Hematopoietic multipotent progenitor cell (in vitro differentiated cells): ENCODE measurements at regions not wholly inside any gene's neighbourhood (a gene's known extent, or its start where the extent isn't known, plus 50 kb on each side); places are given as distances from the start of the nearest gene placed in this dataset.
A peak's percentile ranks its signal among the peaks of the same experiment; 100 is the strongest.
"Not testable (repeated sequence)": the region's sequence is repeated elsewhere in the genome, so short reads cannot be mapped to it uniquely, and the experiment has no call there.

Source experiments
- DNase-seq, 3 donors: peaks; one replicate each; pipeline ENCODE4 v3.0.0-alpha.2; 2011 to 2015; ENCODE audit warnings: low read depth in 2 of 3, low spot score in 2 of 3

DNA sequence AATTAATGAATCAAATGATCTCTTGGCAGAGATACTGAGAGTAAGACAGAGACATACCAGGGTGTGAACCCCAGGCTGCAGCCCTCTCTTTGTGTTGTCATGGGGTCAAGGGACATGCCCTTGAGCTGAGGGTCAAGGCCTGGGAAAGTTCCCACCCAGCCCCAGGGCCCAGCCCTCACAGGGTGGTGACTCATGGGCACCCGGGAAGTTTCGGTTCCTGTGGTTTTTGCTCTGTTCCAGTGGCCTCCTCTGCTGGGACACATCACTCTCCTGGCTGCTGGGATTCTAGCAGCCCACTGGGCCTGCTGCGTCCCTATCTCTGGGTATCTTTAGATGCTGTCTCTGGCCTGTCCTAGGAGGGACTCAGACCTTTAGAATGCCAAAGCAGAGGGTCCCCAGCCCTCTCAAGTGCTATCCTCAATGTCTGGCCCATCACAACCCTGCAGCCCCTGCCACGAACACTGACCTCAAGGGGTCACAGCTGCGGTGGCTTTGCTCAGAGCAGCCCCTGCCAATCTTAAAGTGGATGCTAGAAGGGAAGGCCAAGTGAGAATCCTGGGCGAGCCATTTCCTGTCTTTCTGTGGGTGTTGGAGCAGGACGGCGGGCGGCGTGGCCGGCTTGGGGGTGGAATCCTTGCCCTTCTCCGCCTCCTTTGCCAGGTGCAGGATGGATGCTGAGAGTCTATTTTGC lies 148.4 kb upstream of the TLE3 start:
- no peak for DNase-seq

DNA sequence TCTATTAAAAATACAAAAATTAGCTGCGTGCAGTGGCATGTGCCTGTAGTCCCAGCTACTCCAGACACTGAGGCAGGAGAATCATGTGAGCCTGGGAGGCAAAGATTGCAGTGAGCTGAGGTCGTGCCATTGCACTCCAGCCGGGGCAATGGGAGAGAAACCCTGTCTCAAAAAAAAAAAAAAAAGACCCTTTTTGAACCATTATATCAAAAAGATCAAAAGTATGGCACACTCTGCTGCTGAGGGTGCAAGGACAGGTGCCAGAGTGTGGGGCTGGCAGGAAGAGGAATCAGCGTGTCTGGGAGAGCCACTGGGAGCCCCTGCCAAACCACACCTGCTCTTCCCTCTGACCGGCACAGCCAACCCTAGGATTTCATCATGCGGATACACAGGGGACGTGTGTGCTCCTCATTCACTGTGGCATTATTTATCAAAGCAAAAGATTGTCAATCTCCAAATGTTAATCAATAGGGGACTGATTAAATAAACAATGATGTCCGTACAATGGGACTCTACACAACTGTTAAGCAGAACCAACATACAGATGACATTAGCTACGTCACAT lies 147.3 kb upstream of the TLE3 start:
- no peak for DNase-seq

DNA sequence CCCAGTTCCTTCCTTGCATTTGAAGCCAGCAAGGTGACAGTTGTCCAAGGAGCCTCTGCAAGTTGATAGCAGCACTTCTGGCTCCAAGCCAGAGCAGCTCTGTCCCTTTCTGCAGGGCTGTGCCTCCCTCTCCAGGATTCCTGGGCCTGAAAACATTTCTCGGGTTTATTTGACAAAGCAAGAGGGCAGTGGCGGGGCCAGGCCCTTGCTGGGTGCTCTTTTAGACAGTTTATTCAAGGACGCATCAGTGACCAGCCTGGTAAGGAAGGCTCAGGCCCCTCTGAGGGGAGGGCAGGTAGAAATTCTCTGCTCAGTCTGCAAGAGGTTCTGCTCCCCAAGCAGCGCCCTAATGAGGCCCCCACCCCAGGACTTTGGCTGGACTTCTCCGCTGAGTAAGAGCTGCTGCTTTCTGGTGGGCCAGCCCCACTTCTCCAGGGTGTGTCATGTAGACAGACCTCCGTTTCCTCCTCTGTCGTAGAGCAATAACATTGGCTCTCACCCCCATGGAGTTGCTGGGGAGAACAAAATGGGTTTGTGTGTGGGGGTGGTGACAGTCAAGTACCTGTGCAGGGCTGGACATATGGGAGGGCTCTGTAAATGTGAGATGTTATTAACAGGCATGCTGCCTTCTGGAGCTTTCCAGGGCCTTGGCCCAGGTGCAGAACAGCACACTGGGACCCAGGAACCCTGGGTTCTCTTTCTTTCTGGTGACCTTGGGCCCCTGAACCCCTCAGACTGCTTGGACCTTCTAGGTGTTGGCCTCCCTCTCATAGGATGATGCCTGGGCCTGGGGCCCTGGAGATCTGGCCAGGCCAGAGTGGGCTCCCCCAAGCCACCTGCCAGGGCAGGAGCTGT lies 146.2 kb upstream of the TLE3 start:
- no peak for DNase-seq

DNA sequence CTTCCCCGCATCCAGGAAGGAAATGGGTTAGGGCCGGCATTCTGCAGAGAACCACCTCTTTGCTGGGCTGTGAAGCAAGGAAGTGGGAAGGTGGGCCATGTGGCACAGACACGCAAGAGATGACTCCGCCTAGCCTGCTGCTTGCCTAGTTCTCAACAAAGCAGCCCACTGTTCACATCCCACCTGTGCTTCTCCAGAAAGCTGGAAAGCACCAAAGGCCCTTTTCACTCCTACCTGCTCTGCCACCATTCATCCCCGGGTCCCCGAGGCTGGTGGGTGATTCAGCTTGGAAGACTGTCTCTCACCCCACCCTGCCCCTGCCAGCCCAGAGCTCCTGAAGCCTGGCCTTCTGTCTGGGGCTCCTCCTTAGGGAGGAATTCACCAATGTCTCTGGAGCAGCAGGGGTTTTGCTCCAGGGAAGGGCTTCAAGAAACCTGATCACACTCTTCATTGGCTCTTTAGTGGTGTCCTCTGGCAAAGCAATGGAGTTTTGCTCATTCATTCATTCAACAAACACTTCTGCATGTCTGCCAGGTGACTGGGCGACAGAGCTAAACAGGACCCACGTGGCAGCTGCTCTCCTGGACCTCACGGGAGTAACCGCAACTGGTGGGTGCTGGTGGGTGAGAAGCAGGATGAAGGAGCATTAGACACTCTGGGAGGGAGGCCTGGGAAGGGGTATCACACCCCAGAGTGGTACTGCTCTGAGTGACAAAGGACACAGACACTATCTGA lies 145.4 kb upstream of the TLE3 start:
- no peak for DNase-seq

DNA sequence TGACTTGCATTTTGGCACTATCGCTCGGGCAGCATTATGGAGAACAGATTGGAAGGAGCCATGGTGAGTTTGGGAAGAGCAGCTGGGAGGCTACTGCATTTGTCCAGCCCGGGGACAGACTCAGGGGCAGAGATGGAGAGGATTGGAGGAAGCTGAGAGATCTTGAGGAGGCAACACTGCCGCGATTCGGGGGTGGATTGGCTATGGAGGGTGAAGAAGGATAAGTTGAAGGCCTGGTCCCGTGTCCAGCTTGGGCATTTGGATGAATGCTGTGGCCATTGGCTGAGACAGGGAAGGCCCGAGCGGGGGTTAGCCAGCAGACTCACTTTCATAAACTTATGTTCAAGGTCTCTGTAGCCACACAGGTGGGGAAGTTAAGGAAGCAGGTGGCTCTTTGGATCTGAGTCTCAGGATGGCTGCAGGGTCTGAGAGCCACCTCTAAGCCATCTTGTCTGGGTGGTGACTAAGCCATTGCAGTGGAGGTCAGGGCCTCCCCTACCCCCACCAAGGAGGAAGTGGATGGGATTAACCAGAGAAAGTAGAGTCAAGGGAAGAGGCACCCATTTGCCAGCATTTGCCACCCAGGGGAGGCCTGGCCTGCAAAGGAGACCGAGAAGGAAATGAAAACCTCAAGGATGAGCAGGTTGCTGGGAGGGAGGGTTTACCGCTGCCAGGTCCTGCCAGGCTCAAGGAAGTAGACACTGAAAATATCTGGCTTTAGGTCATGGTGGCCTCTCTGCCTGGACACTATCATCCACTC lies 144.0 kb upstream of the TLE3 start:
- no peak for DNase-seq

DNA sequence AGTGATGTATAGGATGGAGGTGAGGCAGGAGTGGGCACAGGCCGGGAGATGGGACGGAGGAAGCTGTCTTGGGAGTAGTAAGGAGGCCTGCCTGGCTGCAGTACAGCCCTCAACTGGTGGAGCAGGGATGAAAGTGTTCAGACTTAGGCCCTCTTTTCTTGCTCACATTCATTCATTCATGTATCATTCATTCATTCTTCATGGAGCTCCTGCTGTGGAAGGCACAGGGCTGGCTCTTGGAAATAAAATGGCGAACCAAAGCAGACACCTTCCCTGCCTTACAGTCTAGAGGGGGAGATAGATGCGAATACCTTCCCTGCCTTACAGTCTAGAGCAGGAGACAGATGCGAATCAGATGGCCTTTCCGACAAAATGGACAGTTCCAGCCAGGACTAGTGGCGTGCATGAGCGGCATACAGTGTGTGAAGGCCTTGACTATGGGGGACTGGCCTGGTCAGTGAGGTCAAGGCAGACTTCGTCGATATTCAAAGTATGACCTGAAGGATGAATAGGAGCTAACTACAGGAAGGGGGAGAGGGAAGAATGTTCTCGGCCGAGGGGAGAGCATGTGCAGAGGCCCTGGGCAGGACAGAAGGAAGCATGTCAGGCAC lies 143.2 kb upstream of the TLE3 start:
- DNase-seq, result no peak

DNA sequence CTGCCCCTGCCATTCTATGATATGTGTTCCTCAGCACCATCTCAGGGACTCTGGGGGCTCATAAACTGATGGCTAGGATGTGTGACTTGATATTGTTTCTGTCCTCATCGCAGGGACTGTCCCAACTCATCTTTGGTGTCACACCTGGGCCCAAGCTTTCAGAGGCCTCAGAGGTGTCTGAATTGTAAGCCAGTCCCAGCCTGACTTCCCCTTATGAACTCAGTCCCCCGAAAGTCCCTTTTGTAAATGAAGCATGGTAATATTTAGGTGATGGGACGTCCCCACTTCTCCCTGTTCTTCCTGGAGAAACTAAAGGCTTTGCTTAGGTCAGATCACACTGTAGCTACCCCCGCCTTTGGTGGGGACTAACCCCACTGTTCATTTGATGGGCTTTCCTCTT lies 142.4 kb upstream of the TLE3 start:
- no peak for DNase-seq

DNA sequence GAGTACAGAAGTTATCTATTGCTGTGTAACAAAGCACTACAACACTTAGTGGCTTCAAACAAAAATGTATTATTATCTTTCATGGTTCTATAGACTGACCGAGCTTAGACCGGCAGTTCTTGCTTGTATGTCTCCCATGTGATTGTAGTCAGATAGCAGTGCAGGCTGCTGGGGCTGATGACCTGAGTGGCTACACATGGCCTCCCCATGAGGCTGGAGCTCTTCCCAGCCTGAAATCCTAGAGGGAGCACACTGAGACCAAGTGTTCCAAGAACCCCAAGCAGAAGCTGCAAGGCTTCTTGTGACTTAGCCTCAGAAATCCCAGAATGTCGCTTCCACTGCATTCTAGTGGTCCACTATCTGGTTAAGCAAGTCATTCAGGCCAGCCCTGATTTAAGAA lies 141.2 kb upstream of the TLE3 start:
- no peak for DNase-seq

DNA sequence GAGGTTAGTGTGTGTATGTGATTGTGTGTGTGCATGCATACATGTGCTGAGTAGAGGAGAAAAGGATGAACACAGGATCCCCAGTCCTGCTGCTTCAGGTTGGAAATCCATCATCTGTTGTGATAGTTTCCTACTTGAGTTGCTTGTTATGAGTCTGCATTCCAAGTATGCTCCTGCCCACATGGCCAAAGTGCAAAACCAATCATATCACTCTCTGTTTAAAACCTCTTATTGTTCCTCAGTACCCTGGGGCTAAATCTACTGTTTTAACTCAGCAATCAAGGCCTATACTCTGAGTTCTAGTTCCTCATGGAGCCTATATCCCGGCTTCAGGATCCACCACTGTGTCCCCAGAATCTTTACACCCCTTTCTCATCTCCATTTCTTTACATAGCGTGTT lies 139.9 kb upstream of the TLE3 start:
- DNase-seq, result no peak

DNA sequence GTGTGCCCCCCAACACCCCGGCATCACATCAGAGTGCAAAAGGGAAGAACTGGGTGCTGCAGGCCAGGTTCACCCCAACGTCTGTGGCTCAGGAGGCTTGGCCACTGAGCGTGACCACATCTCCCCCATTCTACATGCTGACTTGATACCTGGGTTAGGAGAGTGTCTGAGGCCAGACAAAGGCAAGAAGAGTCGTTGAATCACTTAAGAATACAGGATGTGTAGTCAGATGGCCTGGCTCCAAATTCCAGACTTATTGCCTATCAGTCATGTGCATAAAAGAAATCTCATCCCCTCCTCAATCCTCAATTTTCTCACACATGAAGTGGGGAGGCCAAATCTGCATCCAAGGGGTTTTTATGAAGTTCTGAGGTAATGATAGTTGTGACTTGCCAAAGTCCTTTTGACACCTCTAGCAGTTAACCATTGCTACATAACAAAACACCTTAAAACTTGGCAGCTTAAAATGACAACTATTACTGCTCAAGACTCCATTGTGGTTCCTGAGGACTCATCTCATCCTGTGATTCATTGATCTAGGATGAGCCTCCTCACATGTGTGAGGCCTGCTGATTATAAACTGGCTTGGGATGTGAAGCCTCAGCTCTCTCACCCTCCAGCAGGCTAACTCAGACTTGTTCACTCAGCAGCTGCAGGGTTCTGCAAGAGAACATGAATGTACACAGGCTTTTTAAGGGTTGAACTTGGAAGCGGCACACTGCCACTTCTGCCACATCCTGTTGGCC lies 138.8 kb upstream of the TLE3 start:
- no peak for DNase-seq

DNA sequence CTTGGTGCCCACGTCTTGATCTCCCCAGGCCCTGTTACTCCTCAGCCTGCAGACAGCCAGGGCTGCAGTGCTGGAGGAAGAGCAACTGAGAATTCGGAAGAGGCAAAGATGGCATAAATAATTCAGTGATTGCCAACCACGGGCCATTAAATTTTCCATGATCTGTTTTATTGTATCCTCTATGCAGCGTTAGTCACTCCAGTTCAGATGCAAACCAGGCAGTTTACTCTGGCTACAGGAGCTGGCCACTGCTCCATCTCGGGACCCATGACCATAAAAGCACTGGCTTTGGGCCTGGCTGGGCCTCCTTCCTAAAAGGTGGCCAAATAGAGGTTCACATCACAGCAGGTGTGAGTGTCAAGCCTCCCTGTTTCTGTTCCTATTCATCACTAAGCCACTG lies 137.6 kb upstream of the TLE3 start:
- DNase-seq, result no peak

DNA sequence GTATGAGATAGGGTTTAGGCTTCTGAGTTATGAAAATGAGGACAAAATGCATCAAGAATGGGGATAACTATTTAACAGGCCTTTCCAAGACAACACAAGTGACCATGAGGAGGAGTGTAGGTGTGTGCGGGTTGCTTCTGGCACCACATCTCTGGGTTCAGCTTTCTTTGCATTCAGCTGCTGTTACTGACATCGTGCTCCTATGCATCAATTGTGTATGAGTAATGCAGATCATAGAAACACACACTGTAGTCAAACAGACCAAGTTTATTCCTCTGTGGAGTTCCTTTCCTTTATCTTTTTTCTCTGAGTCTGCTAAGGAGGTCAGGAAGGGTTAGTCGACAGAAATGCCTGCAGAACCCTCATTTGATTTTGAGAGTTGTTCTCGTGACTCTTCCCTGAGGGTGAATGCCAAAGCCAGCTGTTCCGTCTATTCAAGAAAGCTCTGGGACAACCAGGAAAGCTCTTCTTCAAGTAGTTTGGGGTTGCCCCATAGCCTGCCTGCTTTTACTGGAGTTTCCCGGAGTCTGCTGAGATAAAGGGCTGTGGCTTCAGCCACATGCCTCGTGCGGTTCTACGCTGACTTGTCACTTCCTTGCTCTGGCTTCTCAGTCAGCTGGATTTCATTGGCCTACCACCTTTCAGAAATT lies 136.7 kb upstream of the TLE3 start:
- DNase-seq, result peak in 1 of 3 donors; percentile 44

DNA sequence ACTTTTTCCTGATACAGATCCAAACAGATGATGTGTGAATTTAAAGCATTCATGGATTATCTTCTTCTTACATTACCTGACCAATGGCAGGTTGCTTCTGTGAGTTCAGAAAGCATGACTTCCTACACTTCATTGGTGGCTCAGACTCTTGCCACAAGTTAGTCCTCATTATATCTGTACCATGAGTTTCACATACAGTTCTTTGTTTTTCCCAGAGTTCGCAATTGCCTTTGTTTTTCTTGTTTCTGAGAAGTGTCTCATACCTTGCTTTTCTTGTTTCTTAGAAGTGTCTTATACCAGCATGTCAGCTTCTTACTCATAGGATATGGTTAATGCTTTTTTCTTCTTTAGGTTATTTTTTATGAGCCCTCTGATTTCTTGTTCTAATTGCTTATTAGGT lies 133.8 kb upstream of the TLE3 start:
- DNase-seq, result no peak

DNA sequence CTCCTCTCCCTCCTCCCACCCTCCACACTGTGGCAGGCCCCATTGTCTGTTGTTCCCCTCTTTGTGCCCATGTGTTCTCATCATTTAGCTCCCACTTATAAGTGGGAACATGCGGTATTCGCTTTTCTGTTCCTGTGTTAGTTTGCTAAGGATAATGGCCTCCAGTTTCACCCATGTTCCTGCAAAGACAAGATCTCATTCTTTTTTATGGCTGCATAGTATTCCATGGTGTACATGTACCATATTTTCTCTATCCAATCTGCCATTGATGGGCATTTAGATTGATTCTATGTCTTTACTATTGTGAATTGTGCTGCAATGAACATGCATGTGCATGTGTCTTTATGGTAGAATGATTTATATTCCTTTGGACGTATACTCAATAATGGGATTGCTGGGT lies 130.2 kb upstream of the TLE3 start:
- not testable (repeated sequence) for DNase-seq

DNA sequence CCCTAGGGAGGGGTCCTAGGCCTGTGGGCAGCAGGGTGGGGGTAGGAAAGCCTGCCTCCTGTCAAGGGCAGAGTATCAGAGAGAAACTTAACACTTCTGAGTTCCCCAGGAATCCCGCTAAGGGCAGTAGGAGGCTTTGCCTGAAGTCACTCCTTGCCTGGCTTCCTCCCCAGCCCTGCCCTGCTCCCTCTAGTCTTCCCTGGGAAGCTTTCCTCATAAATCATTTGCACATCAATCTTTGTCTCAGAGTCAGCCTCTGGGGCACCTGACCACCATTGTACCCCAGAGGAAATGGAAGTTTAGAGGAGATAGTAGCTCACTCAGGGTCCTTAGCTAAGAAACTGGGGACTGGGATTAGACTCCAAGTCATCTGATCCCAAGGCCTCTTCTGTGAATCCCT lies 129.4 kb upstream of the TLE3 start:
- DNase-seq, result no peak

DNA sequence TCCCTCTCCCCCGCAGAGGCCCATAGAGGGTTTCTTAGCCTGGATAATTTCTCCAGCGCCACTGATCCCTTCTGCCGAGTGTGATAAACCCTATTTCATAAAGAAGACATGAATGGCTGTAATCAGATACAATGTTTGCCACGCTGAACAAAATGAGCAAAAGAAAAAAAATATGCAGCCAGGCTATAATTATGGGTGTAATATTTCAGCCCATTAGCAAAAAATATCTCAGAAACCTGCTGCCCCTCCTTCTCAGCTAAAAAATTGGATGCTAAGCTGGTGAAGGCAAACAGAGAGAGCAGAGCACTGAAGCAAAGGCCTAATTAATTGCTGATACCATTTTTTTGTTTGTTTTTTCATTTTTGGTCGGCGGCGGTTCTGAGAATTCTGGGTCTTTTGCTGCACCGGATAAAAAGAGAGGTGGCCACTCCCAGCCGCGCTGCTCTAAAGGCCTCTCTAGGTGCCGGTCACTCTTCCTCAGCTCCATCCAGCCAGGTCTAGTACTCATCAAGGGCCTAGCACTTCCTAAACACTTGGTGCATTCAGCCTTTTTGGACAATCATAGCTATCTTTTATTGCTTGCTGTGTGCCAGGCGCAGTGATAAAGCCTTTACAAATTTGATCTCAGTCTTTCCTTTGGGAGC lies 128.7 kb upstream of the TLE3 start:
- DNase-seq, result no peak

DNA sequence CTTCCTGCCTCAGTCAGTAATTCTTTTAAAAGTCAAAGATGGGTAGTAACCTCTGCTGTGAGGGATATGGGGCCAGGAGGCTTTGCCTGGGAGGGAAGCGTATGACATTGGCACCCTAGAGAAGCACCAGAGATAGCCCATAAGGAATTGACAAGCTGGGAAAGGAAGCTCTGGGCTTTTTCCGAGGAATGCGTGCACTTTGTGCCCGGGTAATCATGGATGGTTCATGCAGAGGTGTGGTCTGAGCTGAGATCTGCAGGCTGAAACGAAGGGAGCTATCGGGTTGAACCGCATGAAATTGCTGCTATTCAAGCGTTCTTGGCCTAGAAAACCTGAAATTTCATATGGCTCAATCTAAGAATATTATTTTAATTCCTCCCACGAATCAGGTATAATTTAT lies 127.7 kb upstream of the TLE3 start:
- no peak for DNase-seq

DNA sequence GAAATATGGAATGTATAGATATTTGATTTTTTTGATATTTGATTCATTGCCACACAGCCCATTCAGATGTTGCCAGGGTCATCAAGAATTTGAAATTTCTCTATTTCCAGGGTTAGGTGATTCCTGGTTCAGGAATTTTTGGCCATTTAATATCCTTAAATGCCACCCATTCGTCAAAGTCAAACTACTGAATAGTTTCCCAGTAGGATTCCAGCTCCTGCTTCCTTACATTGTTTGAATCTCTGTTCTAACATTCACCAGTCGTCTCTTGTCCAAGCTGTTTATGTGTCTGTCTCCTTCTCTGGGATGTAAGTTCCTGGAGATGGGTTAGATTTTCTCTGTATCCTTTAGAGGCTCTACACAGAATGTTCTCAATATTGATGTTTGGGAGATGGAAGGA lies 124.9 kb upstream of the TLE3 start:
- DNase-seq, result no peak
